HEK293 (cell line): ENCODE measurements at regions not wholly inside any gene's neighbourhood (a gene's known extent, or its start where the extent isn't known, plus 50 kb on each side); places are given as distances from the start of the nearest gene placed in this dataset.
A peak's percentile ranks its signal among the peaks of the same experiment; 100 is the strongest.

Experiments used
- CTCF ChIA-PET: fragments of 350-600 bp; formaldehyde crosslinking; extraction: SDS; loops from one replicate; lab custom pipeline; 2021; ENCODE audit warnings: antibody characterized with exemption; lab: Yijun Ruan, JAX
- POLR2A ChIA-PET: fragments of 300-600 bp; formaldehyde crosslinking; extraction: SDS; loops from one replicate; lab custom pipeline; 2020; ENCODE audit warnings: antibody characterized with exemption, inconsistent platforms; lab: Yijun Ruan, JAX
- H3K27ac ChIP-seq: fragments of 200-500 bp; sonication (Bioruptor generic); 2 replicates; pipeline ENCODE4 v1.5.1; 2014; ENCODE audit warnings: low read depth, low read length, control low read depth, inconsistent platforms; ENCODE audit errors: extremely low read depth
- H3K36me3 ChIP-seq, 2 experiments: fragments of 200-500 bp in 1 of 2; sonication (Bioruptor generic) in 1 of 2; 1 replicate in 1 of 2; 2 replicates in 1 of 2; pipeline ENCODE4 v1.5.1; 2014 to 2017; ENCODE audit warnings: inconsistent platforms in 2 of 2, low read length in 2 of 2; ENCODE audit not compliant: control insufficient read depth in 2 of 2, insufficient read depth in 1 of 2
- H3K4me1 ChIP-seq: fragments of 200-500 bp; sonication (Bioruptor generic); 2 replicates; pipeline ENCODE4 v1.5.1; 2014; ENCODE audit warnings: mild to moderate bottlenecking, low read length, inconsistent platforms; ENCODE audit not compliant: control insufficient read depth, insufficient read depth
- H3K4me3 ChIP-seq: 2 replicates; pipeline ENCODE4 v1.5.1; 2011; ENCODE audit warnings: low read depth, mild to moderate bottlenecking, control low read depth, low read length, moderate library complexity
- H3K9me3 ChIP-seq: fragments of 200-500 bp; sonication (Bioruptor generic); 2 replicates; pipeline ENCODE4 v1.5.1; 2014; ENCODE audit warnings: low read depth, low read length, inconsistent platforms; ENCODE audit not compliant: control insufficient read depth, insufficient read depth
- EGR2 ChIP-seq: fragments of 450-650 bp; formaldehyde crosslinking; IDR thresholded peaks from 2 replicates; pipeline ENCODE4 v1.5.1; 2016; ENCODE audit warnings: low read depth, missing biosample characterization, missing genetic modification characterization
- GLI2 ChIP-seq: fragments of 450-650 bp; formaldehyde crosslinking; IDR thresholded peaks from 2 replicates; pipeline ENCODE4; 2017; ENCODE audit warnings: missing biosample characterization, missing genetic modification characterization, low read depth, borderline replicate concordance
- KLF1 ChIP-seq: fragments of 450-650 bp; formaldehyde crosslinking; IDR thresholded peaks from 2 replicates; pipeline ENCODE4 v1.5.1; 2016; ENCODE audit warnings: missing biosample characterization, missing genetic modification characterization
- OVOL3 ChIP-seq: fragments of 450-650 bp; formaldehyde crosslinking; IDR thresholded peaks from 2 replicates; pipeline ENCODE4 v1.5.1; 2016; ENCODE audit warnings: missing biosample characterization, missing genetic modification characterization
- PRDM10 ChIP-seq: fragments of 450-650 bp; formaldehyde crosslinking; IDR thresholded peaks from 2 replicates; pipeline ENCODE4 v1.5.1; 2016; ENCODE audit warnings: missing biosample characterization, missing genetic modification characterization
- ZBTB20 ChIP-seq: fragments of 450-650 bp; formaldehyde crosslinking; IDR thresholded peaks from 2 replicates; pipeline ENCODE4 v1.5.1; 2016; ENCODE audit warnings: missing biosample characterization, missing genetic modification characterization
- ZNF121 ChIP-seq: fragments of 450-650 bp; formaldehyde crosslinking; IDR thresholded peaks from 2 replicates; pipeline ENCODE4 v1.5.1; 2016; ENCODE audit warnings: missing biosample characterization, missing genetic modification characterization
- ZNF214 ChIP-seq: fragments of 450-650 bp; formaldehyde crosslinking; IDR thresholded peaks from 2 replicates; pipeline ENCODE4 v1.5.1; 2017; ENCODE audit warnings: missing biosample characterization, mild to moderate bottlenecking, missing genetic modification characterization, borderline replicate concordance
- ZNF26 ChIP-seq: fragments of 450-650 bp; formaldehyde crosslinking; IDR thresholded peaks from 2 replicates; pipeline ENCODE4 v1.5.1; 2016; ENCODE audit warnings: missing biosample characterization, missing genetic modification characterization
- ZNF335 ChIP-seq: fragments of 450-650 bp; formaldehyde crosslinking; conservative IDR thresholded peaks from 2 replicates; pipeline ENCODE4 v1.5.1; 2016; ENCODE audit warnings: missing biosample characterization, missing genetic modification characterization
- ZNF394 ChIP-seq: fragments of 450-650 bp; formaldehyde crosslinking; IDR thresholded peaks from 2 replicates; pipeline ENCODE4 v1.5.1; 2016; ENCODE audit warnings: missing biosample characterization, missing genetic modification characterization, mild to moderate bottlenecking, moderate library complexity, borderline replicate concordance
- ZNF521 ChIP-seq: fragments of 450-650 bp; formaldehyde crosslinking; IDR thresholded peaks from 2 replicates; pipeline ENCODE4 v1.5.1; 2017; ENCODE audit warnings: missing biosample characterization, mild to moderate bottlenecking, missing genetic modification characterization
- ZNF548 ChIP-seq: fragments of 450-650 bp; formaldehyde crosslinking; IDR thresholded peaks from 2 replicates; pipeline ENCODE4 v1.5.1; 2016; ENCODE audit warnings: missing biosample characterization, missing genetic modification characterization
- ZNF707 ChIP-seq: fragments of 450-650 bp; formaldehyde crosslinking; IDR thresholded peaks from 2 replicates; pipeline ENCODE4 v1.5.1; 2016; ENCODE audit warnings: missing biosample characterization, missing genetic modification characterization
- ZSCAN16 ChIP-seq: fragments of 450-650 bp; formaldehyde crosslinking; IDR thresholded peaks from 2 replicates; pipeline ENCODE4 v1.5.1; 2016; ENCODE audit warnings: missing biosample characterization, missing genetic modification characterization
- ZSCAN30 ChIP-seq: fragments of 450-650 bp; IDR thresholded peaks from 2 replicates; pipeline ENCODE4 v1.5.1; 2018; ENCODE audit warnings: missing biosample characterization, mild to moderate bottlenecking, missing genetic modification characterization, moderate library complexity
- TF ChIP-seq, protein P1 (sequence below): fragments of 450-650 bp; formaldehyde crosslinking; IDR thresholded peaks from 2 replicates; pipeline ENCODE4; 2016; ENCODE audit warnings: missing biosample characterization, missing genetic modification characterization
- TF ChIP-seq, protein P2 (sequence below): fragments of 450-650 bp; formaldehyde crosslinking; IDR thresholded peaks from 2 replicates; pipeline ENCODE4 v1.5.1; 2017; ENCODE audit warnings: missing biosample characterization, missing genetic modification characterization
- TF ChIP-seq, protein P3 (sequence below): fragments of 450-650 bp; IDR thresholded peaks from 2 replicates; pipeline ENCODE4 v1.5.1; 2018; ENCODE audit warnings: missing biosample characterization, missing genetic modification characterization

- peaks cover 23% of the 10 kb centered on the region for H3K4me1 ChIP-seq
- POLR2A ChIA-PET, result interaction anchor here (0.7 to 0.9 kb wide), 4 partner anchors 87 to 1118 kb away, joined by 3 to 5 read pairs (median 4); no protein-coding TSS in a partner anchor
- H3K27ac ChIP-seq, result peak overlapping the region; percentile 59; the same call in 1 of the 2 replicates
- H3K36me3 ChIP-seq, result no peaks in the 10 kb centered on the region; a peak in 1 of 3 replicates
- TF ChIP-seq ZNF521 (tag by site-specific recombination), result no peak
- TF ChIP-seq ZSCAN16 (tag by site-specific recombination), result no peak
- TF ChIP-seq, protein P1, sequence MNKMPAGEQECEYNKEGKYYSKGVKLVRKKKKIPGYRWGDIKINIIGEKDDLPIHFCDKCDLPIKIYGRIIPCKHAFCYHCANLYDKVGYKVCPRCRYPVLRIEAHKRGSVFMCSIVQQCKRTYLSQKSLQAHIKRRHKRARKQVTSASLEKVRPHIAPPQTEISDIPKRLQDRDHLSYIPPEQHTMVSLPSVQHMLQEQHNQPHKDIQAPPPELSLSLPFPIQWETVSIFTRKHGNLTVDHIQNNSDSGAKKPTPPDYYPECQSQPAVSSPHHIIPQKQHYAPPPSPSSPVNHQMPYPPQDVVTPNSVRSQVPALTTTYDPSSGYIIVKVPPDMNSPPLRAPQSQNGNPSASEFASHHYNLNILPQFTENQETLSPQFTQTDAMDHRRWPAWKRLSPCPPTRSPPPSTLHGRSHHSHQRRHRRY (tag by site-specific recombination), result no peak
- TF ChIP-seq EGR2 (tag by site-specific recombination), result peak; percentile 26; the same call in 1 of the 2 replicates
- no peak for TF ChIP-seq ZNF548 (tag by site-specific recombination)
- TF ChIP-seq, protein P2, sequence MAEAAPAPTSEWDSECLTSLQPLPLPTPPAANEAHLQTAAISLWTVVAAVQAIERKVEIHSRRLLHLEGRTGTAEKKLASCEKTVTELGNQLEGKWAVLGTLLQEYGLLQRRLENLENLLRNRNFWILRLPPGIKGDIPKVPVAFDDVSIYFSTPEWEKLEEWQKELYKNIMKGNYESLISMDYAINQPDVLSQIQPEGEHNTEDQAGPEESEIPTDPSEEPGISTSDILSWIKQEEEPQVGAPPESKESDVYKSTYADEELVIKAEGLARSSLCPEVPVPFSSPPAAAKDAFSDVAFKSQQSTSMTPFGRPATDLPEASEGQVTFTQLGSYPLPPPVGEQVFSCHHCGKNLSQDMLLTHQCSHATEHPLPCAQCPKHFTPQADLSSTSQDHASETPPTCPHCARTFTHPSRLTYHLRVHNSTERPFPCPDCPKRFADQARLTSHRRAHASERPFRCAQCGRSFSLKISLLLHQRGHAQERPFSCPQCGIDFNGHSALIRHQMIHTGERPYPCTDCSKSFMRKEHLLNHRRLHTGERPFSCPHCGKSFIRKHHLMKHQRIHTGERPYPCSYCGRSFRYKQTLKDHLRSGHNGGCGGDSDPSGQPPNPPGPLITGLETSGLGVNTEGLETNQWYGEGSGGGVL (tag by site-specific recombination), result no peak
- TF ChIP-seq ZNF707 (tag by site-specific recombination), result no peak
- TF ChIP-seq KLF1 (tag by site-specific recombination), result peak; percentile 90
- peak; percentile 85 for TF ChIP-seq ZBTB20 (tag by site-specific recombination)
- TF ChIP-seq, protein P3, sequence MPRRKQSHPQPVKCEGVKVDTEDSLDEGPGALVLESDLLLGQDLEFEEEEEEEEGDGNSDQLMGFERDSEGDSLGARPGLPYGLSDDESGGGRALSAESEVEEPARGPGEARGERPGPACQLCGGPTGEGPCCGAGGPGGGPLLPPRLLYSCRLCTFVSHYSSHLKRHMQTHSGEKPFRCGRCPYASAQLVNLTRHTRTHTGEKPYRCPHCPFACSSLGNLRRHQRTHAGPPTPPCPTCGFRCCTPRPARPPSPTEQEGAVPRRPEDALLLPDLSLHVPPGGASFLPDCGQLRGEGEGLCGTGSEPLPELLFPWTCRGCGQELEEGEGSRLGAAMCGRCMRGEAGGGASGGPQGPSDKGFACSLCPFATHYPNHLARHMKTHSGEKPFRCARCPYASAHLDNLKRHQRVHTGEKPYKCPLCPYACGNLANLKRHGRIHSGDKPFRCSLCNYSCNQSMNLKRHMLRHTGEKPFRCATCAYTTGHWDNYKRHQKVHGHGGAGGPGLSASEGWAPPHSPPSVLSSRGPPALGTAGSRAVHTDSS (tag by site-specific recombination), result no peak
- TF ChIP-seq ZNF394 (tag by site-specific recombination), result peak; percentile 58; the same call in 1 of the 2 replicates
- TF ChIP-seq GLI2 (tag by site-specific recombination), result no peak
- TF ChIP-seq ZNF121 (tag by site-specific recombination), result no peak
- TF ChIP-seq, all 188 proteins: peak for 4
- CTCF ChIA-PET, result interaction anchor here (0.5 to 1.4 kb wide), 5 partner anchors 10 to 190 kb away, joined by 3 to 7 read pairs (median 4); no protein-coding TSS in a partner anchor
- H3K9me3 ChIP-seq, result no peaks in the 10 kb centered on the region; the same call in 1 of the 2 replicates
- peak overlapping the region; percentile 31 for H3K4me3 ChIP-seq
Measured at GRCh38 chr19:33905937-33906577, 109.4 kb downstream of the KCTD15 start.

GRCh38 chr19:33906578-33907335, 110.1 kb downstream of the KCTD15 start:
- no peak overlapping the region for H3K4me3 ChIP-seq
- H3K4me1 ChIP-seq, result peaks cover 23% of the 10 kb centered on the region
- no peaks in the 10 kb centered on the region; a peak in 1 of 3 replicates for H3K36me3 ChIP-seq
- ChIA-PET CTCF (interaction anchor here (0.5 to 1.4 kb wide), 5 partner anchors 9 to 190 kb away, joined by 3 to 7 read pairs (median 4); no protein-coding TSS in a partner anchor), POLR2A (interaction anchor here (0.8 to 0.9 kb wide), 3 partner anchors 87 to 227 kb away, joined by 3 to 5 read pairs (median 4); no protein-coding TSS in a partner anchor)
- peaks cover 3% of the 10 kb centered on the region for H3K9me3 ChIP-seq
- no peak overlapping the region for H3K27ac ChIP-seq
- TF ChIP-seq, protein P2 (tag by site-specific recombination), result no peak
- TF ChIP-seq ZSCAN30 (tag by site-specific recombination), result no peak
- TF ChIP-seq ZNF214 (tag by site-specific recombination), result no peak
- TF ChIP-seq ZNF335 (tag by site-specific recombination), result no peak
- TF ChIP-seq OVOL3 (tag by site-specific recombination), result no peak
- no peak for TF ChIP-seq PRDM10
- TF ChIP-seq ZNF26 (tag by site-specific recombination), result no peak
